HCT116 (cell line): ENCODE measurements at regions not wholly inside any gene's neighbourhood (a gene's known extent, or its start where the extent isn't known, plus 50 kb on each side); places are given as distances from the start of the nearest gene placed in this dataset.

Experiments
- ATAC-seq: fragments of 200-7000 bp; cut with Tn5 transposase; 2 replicates; pipeline ENCODE4 v1.9.1; 2020; ENCODE audit warnings: mild to moderate bottlenecking, moderate library complexity
- BruUV-seq: library from RNA; stranded (reverse); fragments of 400-500 nt; replicated peaks from 2 replicates; lab custom pipeline; 2021; lab: Mats Ljungman, UMichigan
- CTCF ChIA-PET: fragments of 300-600 bp; sonication (Branson Sonifier 250); formaldehyde crosslinking; loops from one replicate; lab custom pipeline; 2021; ENCODE audit warnings: antibody characterized with exemption; lab: Charles Lee
- POLR2A ChIA-PET: fragments of 300-600, 350-600 bp; sonication (Branson Sonifier 250); formaldehyde crosslinking; loops from one replicate; lab custom pipeline; 2021; ENCODE audit warnings: antibody characterized with exemption; lab: Charles Lee
- RAD21 ChIA-PET, 2 experiments: fragments of 300-600 bp; sonication (Branson Sonifier 250); formaldehyde crosslinking; loops; one replicate each; lab custom pipeline; 2023; ENCODE audit warnings: low total read pairs in 2 of 2; ENCODE audit not compliant: uncharacterized antibody in 2 of 2, unreplicated experiment in 2 of 2, low non-redundant PET in 1 of 2; lab: Charles Lee
- DNase-seq: peaks from one replicate; pipeline ENCODE4 v3.0.0-alpha.2; 2010; ENCODE audit warnings: low read depth, low spot score
- H2AFZ ChIP-seq: fragments of 200-600 bp; shearing (Covaris generic), sonication (generic); 2 replicates; pipeline ENCODE4 v1.6.1; 2017; ENCODE audit warnings: low read depth, mixed run types, mixed read lengths, antibody characterized with exemption, low read length; ENCODE audit not compliant: poor library complexity, severe bottlenecking
- H3K27ac ChIP-seq: 2 replicates; pipeline ENCODE4 v1.5.1; 2012; ENCODE audit warnings: low read depth, low read length
- H3K27me3 ChIP-seq: fragments of 200-600 bp; sonication (generic); 2 replicates; pipeline ENCODE4 v1.6.1; 2016; ENCODE audit warnings: mixed run types, low read length, mixed read lengths; ENCODE audit not compliant: insufficient read depth
- H3K36me3 ChIP-seq, 2 experiments: fragments of 200-500 bp in 1 of 2; fragments of 200-600 bp in 1 of 2; sonication (Bioruptor generic) in 1 of 2; sonication (generic) in 1 of 2; 2 replicates each; pipeline versions ENCODE4 v1.5.1 to v1.6.1; 2014 to 2016; ENCODE audit warnings: low read length in 2 of 2, inconsistent platforms in 1 of 2, mixed read lengths in 1 of 2, mixed run types in 1 of 2; ENCODE audit not compliant: insufficient read depth in 2 of 2, control insufficient read depth in 1 of 2
- H3K4me1 ChIP-seq, 2 experiments: fragments of 200-600 bp in 1 of 2; sonication (generic) in 1 of 2; 2 replicates each; pipeline versions ENCODE4 v1.5.1 to v1.6.1; 2012 to 2017; ENCODE audit warnings: low read length in 2 of 2, inconsistent platforms in 1 of 2, mild to moderate bottlenecking in 1 of 2, mixed read lengths in 1 of 2, mixed run types in 1 of 2, moderate library complexity in 1 of 2; ENCODE audit not compliant: insufficient read depth in 2 of 2, control insufficient read depth in 1 of 2
- H3K4me2 ChIP-seq: fragments of 200-600 bp; sonication (generic); 2 replicates; pipeline ENCODE4 v1.6.1; 2017; ENCODE audit warnings: mixed run types, low read length, mixed read lengths
- H3K4me3 ChIP-seq, 2 experiments: fragments of 200-600 bp in 1 of 2; sonication (generic) in 1 of 2; replicated peaks in 1 of 2; 2 replicates each; pipeline ENCODE4 v1.5.1; 2011 to 2016; ENCODE audit warnings: low read length in 2 of 2, control low read depth in 1 of 2, low read depth in 1 of 2, mild to moderate bottlenecking in 1 of 2, mixed read lengths in 1 of 2, mixed run types in 1 of 2
- H3K79me2 ChIP-seq: fragments of 200-600 bp; sonication (generic); 2 replicates; pipeline ENCODE4 v1.6.1; 2017; ENCODE audit warnings: mild to moderate bottlenecking, mixed run types, low read length, moderate library complexity, mixed read lengths; ENCODE audit not compliant: insufficient read depth
- H3K9ac ChIP-seq: fragments of 200-600 bp; sonication (generic); 2 replicates; pipeline ENCODE4 v1.6.1; 2016; ENCODE audit warnings: low read length, mixed read lengths
- H3K9me2 ChIP-seq: fragments of 200-600 bp; sonication (generic), shearing (Covaris generic); 2 replicates; pipeline ENCODE4 v1.6.1; 2017; ENCODE audit warnings: mixed run types, mild to moderate bottlenecking, moderate library complexity; ENCODE audit not compliant: insufficient read depth
- H3K9me3 ChIP-seq, 2 experiments: fragments of 200-500 bp in 1 of 2; fragments of 200-600 bp in 1 of 2; sonication (Bioruptor generic) in 1 of 2; sonication (generic) in 1 of 2; 2 replicates each; pipeline ENCODE4 v1.6.1; 2014 to 2017; ENCODE audit warnings: low read length in 2 of 2, mixed read lengths in 2 of 2, inconsistent platforms in 1 of 2, low read depth in 1 of 2, mild to moderate bottlenecking in 1 of 2, mixed run types in 1 of 2, moderate library complexity in 1 of 2; ENCODE audit not compliant: control insufficient read depth in 1 of 2, insufficient read depth in 1 of 2
- H4K20me1 ChIP-seq: fragments of 200-600 bp; sonication (generic), shearing (Covaris generic); 2 replicates; pipeline ENCODE4 v1.6.1; 2017; ENCODE audit warnings: mixed run types, mild to moderate bottlenecking, moderate library complexity; ENCODE audit not compliant: insufficient read depth
- EGR1 ChIP-seq: IDR thresholded peaks from 2 replicates; pipeline ENCODE4 v1.6.1; 2012; ENCODE audit warnings: low read depth
- EZH2phosphoT487 ChIP-seq: fragments of 200-600 bp; IDR thresholded peaks from 2 replicates; pipeline ENCODE4 v1.6.1; 2018; ENCODE audit warnings: antibody characterized with exemption, borderline replicate concordance
- POLR2AphosphoS5 ChIP-seq: IDR thresholded peaks from 2 replicates; pipeline ENCODE4 v1.6.1; 2011; ENCODE audit warnings: mild to moderate bottlenecking, low read depth, low read length, moderate library complexity
- RAD21 ChIP-seq: IDR thresholded peaks from 2 replicates; pipeline ENCODE4 v1.6.1; 2012; ENCODE audit warnings: low read depth, mild to moderate bottlenecking
- TCF7L2 ChIP-seq: IDR thresholded peaks from 2 replicates; pipeline ENCODE4 v1.7.0; 2011; ENCODE audit warnings: borderline replicate concordance, inconsistent platforms; ENCODE audit not compliant: insufficient read depth, insufficient read length; ENCODE audit errors: extremely low read depth
- YY1 ChIP-seq: IDR thresholded peaks from 2 replicates; pipeline ENCODE4 v1.6.1; 2011; ENCODE audit warnings: low read length, low read depth, moderate library complexity, mild to moderate bottlenecking; ENCODE audit not compliant: insufficient replicate concordance; ENCODE audit errors: extremely low read depth
- ZNF274 ChIP-seq: fragments of 200-500 bp; sonication (Bioruptor generic); IDR thresholded peaks from 2 replicates; pipeline ENCODE4 v1.6.1; 2014; ENCODE audit warnings: mild to moderate bottlenecking, low read depth, low read length, inconsistent platforms
- intact Hi-C: fragments of 100-400 bp; cut with micrococcal nuclease; formaldehyde crosslinking; loops from 2 replicates; pipeline ENCODE4 v1.10.0; 2022
- TF ChIP-seq, protein P1 (sequence below): IDR thresholded peaks from 2 replicates; pipeline ENCODE4 v1.6.1; 2012; ENCODE audit warnings: low read depth

DNA sequence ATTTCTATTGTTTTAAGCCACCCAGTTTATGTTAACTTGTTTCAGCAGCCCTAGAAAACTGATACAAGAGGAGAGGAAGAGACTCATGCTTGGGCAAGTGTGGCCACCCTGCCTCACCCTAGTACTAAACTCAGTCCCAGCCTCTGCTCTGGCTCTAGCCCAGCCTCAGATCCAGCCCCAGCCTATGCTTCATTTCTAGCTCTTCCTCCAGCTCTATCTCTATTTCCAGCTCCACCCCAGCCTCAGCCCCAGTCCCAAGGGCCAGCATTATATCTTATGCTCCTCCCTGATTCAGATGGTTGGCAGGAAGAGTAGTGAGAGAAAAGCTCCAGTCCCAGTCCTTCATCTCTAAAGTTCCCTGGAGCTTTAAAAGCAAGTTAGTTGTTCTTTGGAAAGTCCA is 535.5 kb downstream of the PTPRC start:
- Histone ChIP-seq H3K9me2 (0 out of 2 replicates have a peak, but pooled peaks cover 3% of the 10 kb centered on the region), H2AFZ (no peak overlapping the region), H4K20me1 (no peaks in the 10 kb centered on the region), H3K27me3 (no peaks in the 10 kb centered on the region), H3K4me2 (no peak overlapping the region), H3K36me3 (no peaks in the 10 kb centered on the region), H3K4me3 (no peak overlapping the region), H3K4me1 (no peaks in the 10 kb centered on the region), H3K9me3 (no peaks in the 10 kb centered on the region), H3K9ac (no peak overlapping the region), H3K79me2 (no peaks in the 10 kb centered on the region), H3K27ac (no peak overlapping the region)
- intact Hi-C loops: no loop called here
- no TSS peak for BruUV-seq
- TF ChIP-seq RAD21: no peak
- no peak for TF ChIP-seq EGR1
- TF ChIP-seq, protein P1, sequence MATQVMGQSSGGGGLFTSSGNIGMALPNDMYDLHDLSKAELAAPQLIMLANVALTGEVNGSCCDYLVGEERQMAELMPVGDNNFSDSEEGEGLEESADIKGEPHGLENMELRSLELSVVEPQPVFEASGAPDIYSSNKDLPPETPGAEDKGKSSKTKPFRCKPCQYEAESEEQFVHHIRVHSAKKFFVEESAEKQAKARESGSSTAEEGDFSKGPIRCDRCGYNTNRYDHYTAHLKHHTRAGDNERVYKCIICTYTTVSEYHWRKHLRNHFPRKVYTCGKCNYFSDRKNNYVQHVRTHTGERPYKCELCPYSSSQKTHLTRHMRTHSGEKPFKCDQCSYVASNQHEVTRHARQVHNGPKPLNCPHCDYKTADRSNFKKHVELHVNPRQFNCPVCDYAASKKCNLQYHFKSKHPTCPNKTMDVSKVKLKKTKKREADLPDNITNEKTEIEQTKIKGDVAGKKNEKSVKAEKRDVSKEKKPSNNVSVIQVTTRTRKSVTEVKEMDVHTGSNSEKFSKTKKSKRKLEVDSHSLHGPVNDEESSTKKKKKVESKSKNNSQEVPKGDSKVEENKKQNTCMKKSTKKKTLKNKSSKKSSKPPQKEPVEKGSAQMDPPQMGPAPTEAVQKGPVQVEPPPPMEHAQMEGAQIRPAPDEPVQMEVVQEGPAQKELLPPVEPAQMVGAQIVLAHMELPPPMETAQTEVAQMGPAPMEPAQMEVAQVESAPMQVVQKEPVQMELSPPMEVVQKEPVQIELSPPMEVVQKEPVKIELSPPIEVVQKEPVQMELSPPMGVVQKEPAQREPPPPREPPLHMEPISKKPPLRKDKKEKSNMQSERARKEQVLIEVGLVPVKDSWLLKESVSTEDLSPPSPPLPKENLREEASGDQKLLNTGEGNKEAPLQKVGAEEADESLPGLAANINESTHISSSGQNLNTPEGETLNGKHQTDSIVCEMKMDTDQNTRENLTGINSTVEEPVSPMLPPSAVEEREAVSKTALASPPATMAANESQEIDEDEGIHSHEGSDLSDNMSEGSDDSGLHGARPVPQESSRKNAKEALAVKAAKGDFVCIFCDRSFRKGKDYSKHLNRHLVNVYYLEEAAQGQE: no peak
- TF ChIP-seq POLR2AphosphoS5: no peak
- no peak for TF ChIP-seq TCF7L2
- TF ChIP-seq ZNF274: no peak
- TF ChIP-seq EZH2phosphoT487: no peak
- no peak for TF ChIP-seq YY1
- RAD21 ChIA-PET: no interaction called here
- no peak for ATAC-seq
- no peak for DNase-seq
- CTCF ChIA-PET: no interaction called here
- POLR2A ChIA-PET: no interaction called here
